Heart left ventricle (tissue), 13 donors: ENCODE measurements at regions not wholly inside any gene's neighbourhood (a gene's known extent, or its start where the extent isn't known, plus 50 kb on each side); places are given as distances from the start of the nearest gene placed in this dataset.

Experiments
- CTCF ChIP-seq, 12 donors: fragments of 200-600 bp; sonication (generic) in 4 of 12; IDR thresholded peaks; one replicate each; pipeline versions ENCODE4 v1.5.0 to v1.8.0; 2018 to 2022; ENCODE audit warnings: antibody characterized with exemption in 12 of 12, mild to moderate bottlenecking in 5 of 12
- POLR2A ChIP-seq, 2 donors: fragments of 450-650 bp; IDR thresholded peaks; one replicate each; pipeline ENCODE4 v1.6.1; 2017; ENCODE audit warnings: antibody characterized with exemption in 2 of 2, mild to moderate bottlenecking in 2 of 2, moderate library complexity in 2 of 2
- donor health status: ischemic (EF 13 %, LVEDD 7.1; RV severe dilation, severe dysfunction).
- donor health status: DM: no; HTN: yes; CAD: no.
- donor health status: DM: no; HTN: no; CAD: no.
- donor health status: ischemic (EF 25% LVEDD 6.9; RV normal size, moderate dysfunction).
- donor health status: ischemic (EF 25% LVEDD 5.7; RV mildly dilated, moderate dysfunction).
- donor health status: ischemic (EF 35%, LVEDD 5.7; RV mildly dilated, moderate dysfunction).
- donor health status: nonischemic (EF 11% LVEDD 7.7; RV severe dilation, severe dysfunction).
- donor health status: DM: yes; HTN: yes; CAD: no.
- donor health status: PGD.
- donor health status: ischemic (EF 29% LVEDD 5.4; RV normal size, mild dysfunction).
- donor health status: nonischemic (EF 23%, LVEDD 6.1; RV moderate dilation, normal function).

DNA sequence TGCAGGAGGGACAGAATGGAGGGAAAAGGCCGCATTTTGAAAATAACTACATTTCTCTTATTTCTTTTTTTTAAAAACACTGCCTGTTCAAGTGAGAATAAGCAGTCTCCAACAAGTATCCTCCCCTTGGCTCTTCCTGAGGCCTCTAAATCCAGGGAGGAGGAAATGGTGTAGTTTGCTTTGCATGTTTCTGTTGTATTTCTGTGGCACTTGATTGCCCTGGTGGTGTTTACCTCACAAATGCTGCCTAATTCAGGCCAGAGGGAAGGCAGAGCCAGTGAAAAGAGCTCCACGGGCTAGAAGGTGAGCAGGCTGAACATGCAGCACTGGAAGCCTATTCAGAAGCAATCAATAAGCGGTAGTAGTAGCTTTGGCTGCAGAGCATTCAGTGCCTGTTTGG, 149.3 kb upstream of the ATP11B start:
- TF ChIP-seq CTCF (IDR thresholded peaks at IDR 0.05) = no peak
- no peak for TF ChIP-seq POLR2A (IDR thresholded peaks at IDR 0.05)
